ENCODE measurements at regions not wholly inside any gene's neighbourhood (a gene's known extent, or its start where the extent isn't known, plus 50 kb on each side); places are given as distances from the start of the nearest gene placed in this dataset.

GRCh38 chr9:30676651-30677050 lies 1707.8 kb upstream of the ACO1 start:
- 36 to 62% (median 56%) methylated on average over 1 of the region's 1 CpG for WGBS, 4 donors
- no peaks in the 10 kb centered on the region for H3K36me3 ChIP-seq
- no peaks in the 10 kb centered on the region for H3K4me1 ChIP-seq
- no peak overlapping the region for H3K4me3 ChIP-seq
- no peak for TF ChIP-seq POLR2A (IDR thresholded peaks at IDR 0.05)
- TF ChIP-seq, protein P1, sequence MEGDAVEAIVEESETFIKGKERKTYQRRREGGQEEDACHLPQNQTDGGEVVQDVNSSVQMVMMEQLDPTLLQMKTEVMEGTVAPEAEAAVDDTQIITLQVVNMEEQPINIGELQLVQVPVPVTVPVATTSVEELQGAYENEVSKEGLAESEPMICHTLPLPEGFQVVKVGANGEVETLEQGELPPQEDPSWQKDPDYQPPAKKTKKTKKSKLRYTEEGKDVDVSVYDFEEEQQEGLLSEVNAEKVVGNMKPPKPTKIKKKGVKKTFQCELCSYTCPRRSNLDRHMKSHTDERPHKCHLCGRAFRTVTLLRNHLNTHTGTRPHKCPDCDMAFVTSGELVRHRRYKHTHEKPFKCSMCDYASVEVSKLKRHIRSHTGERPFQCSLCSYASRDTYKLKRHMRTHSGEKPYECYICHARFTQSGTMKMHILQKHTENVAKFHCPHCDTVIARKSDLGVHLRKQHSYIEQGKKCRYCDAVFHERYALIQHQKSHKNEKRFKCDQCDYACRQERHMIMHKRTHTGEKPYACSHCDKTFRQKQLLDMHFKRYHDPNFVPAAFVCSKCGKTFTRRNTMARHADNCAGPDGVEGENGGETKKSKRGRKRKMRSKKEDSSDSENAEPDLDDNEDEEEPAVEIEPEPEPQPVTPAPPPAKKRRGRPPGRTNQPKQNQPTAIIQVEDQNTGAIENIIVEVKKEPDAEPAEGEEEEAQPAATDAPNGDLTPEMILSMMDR (IDR thresholded peaks at IDR 0.05): no peak
- H3K27me3 ChIP-seq: no peaks in the 10 kb centered on the region
- H3K27ac ChIP-seq: no peak overlapping the region
- no peak for ATAC-seq
- intact Hi-C loops (cut with DNase I): no loop called here
- DNase-seq: no peak
- peaks cover 0 to 19% (median 0%) of the 10 kb centered on the region in 12 donors for H3K9me3 ChIP-seq

DNA sequence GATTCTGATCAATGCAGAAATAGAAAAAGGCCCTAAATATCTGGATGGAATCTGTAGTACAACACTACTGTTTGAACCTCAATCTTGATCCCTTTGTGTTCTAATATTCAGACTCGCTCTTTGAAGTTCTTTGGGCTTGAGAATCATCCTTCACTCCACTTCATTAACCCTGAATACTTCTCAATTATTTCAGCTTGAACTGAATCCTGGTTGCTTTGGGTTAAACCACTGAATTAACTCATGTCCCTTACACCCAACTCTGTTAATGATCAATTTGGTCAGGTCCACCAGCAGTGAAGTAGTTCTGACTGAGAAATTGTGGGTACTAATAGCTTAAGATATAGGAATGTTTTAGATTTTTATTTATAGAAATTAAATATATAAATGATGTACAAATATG lies 1707.2 kb upstream of the ACO1 start:
- WGBS, 4 donors: 0 to 80% (median 60%) methylated on average over 1 of the region's 1 CpG
- no peak for TF ChIP-seq POLR2A (IDR thresholded peaks at IDR 0.05)
- TF ChIP-seq, protein P1 (IDR thresholded peaks at IDR 0.05): no peak
- Histone ChIP-seq H3K4me3 (no peak overlapping the region), H3K27ac (no peak overlapping the region), H3K36me3 (no peaks in the 10 kb centered on the region), H3K4me1 (no peaks in the 10 kb centered on the region), H3K9me3 (peaks cover 0 to 19% (median 0%) of the 10 kb centered on the region in 12 donors), H3K27me3 (no peaks in the 10 kb centered on the region)
- DNase-seq (no peak), ATAC-seq (no peak)
- intact Hi-C loops (cut with DNase I): no loop called here

DNA sequence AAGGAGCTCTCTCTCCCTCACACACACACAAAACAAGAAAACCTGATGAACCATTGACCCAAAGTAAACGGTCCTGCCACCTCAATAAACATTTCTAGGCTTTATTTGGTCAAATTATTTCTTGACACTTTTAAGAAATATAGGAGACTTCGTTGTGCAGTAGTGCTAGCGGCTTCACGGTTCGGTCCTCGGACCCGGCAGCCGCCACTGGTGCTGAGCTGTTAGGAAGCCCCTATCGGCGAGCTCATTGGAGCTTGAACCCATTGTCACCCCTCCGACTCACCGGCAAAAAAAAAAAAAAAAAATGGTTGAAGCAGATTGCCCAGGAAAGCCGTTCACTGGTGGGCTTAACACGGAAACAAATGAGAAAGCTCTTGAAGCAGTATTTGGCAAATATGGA lies 1695.6 kb upstream of the ACO1 start:
- no peak for TF ChIP-seq POLR2A (IDR thresholded peaks at IDR 0.05)
- intact Hi-C loops (cut with DNase I): no loop called here
- Histone ChIP-seq H3K4me1 (no peaks in the 10 kb centered on the region), H3K36me3 (no peaks in the 10 kb centered on the region), H3K27me3 (no peaks in the 10 kb centered on the region), H3K9me3 (peaks cover 0 to 9% (median 0%) of the 10 kb centered on the region in 12 donors), H3K4me3 (no peak overlapping the region), H3K27ac (no peak overlapping the region)
- WGBS, 4 donors: 87 to 89% (median 89%) methylated on average over 14 of the region's 14 CpGs
- ATAC-seq (no peak), DNase-seq (no peak)

DNA sequence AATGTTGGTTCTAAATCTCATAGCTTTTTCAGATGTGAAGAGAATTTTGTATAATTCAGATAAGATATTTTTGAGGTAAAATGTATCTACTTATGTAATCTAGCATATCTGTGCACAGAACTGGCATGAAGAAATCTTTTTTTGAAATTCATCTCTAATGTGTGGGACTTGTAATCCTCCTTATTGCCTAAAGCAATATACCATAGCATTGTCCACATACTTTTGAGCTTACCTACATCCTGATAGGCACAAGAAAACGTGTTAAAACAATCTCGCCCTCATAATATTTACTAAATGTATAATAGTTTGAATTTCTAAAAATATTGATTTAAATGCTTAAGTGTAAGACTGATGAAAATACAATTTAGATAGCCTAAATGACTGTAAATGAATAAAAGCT lies 1686.5 kb upstream of the ACO1 start:
- Histone ChIP-seq H3K9me3 (no peaks in the 10 kb centered on the region), H3K4me1 (no peaks in the 10 kb centered on the region), H3K27me3 (no peaks in the 10 kb centered on the region), H3K36me3 (no peaks in the 10 kb centered on the region), H3K27ac (no peak overlapping the region), H3K4me3 (no peak overlapping the region)
- DNase-seq (no peak), ATAC-seq (no peak)
- whole genome bisulfite sequencing, 4 donors: 51 to 68% (median 57%) methylated on average over 2 of the region's 2 CpGs
- no peak for TF ChIP-seq POLR2A (IDR thresholded peaks at IDR 0.05)
- intact Hi-C loops (cut with DNase I): no loop called here

- H3K27ac ChIP-seq: no peak overlapping the region
- TF ChIP-seq, protein P1 (IDR thresholded peaks at IDR 0.05): no peak
- no peak for TF ChIP-seq POLR2A (IDR thresholded peaks at IDR 0.05)
- no peaks in the 10 kb centered on the region for H3K4me1 ChIP-seq
- no peaks in the 10 kb centered on the region for H3K27me3 ChIP-seq
- WGBS, 4 donors: 86 to 91% (median 89%) methylated on average over 1 of the region's 1 CpG
- H3K36me3 ChIP-seq: no peaks in the 10 kb centered on the region
- intact Hi-C loops (cut with DNase I): no loop called here
- H3K9me3 ChIP-seq: no peaks in the 10 kb centered on the region
- ATAC-seq (no peak), DNase-seq (no peak)
- H3K4me3 ChIP-seq: no peak overlapping the region
These were observed 1672.9 kb upstream of the ACO1 start for GRCh38 chr9:30711591-30711990.
